ENCODE measurements at regions not wholly inside any gene's neighbourhood (a gene's known extent, or its start where the extent isn't known, plus 50 kb on each side); places are given as distances from the start of the nearest gene placed in this dataset.

DNA sequence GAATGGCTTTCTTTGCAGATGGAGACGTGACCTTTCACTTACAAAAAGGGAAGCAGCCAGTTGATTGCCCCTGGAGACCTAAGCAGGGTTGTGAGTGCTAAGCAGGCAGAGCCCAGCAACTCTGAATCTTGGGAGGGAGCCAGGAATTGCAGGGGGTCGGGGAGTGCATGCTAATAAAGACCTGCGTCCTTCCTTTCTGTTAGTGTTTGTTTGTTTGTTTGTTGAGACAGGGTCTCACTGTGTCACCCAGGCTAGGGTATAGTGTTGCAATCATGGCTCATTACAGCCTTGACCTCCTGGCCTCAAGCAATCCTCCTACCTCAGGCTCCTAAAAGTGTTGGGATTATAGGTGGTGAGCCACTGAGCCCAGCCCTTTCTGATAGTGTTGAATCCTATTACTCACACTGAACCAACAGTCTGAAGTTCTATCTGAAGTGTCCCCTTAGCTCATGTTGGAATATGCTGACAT is 137.4 kb downstream of the CEP135 start:
- Histone ChIP-seq H3K18ac (ENCODE audit: insufficient read length, low read depth, low read length) (no peak overlapping the region), H4K91ac (ENCODE audit: insufficient read length, low read depth, low read length) (no peak overlapping the region), H4K5ac (ENCODE audit: insufficient read length, low read depth, low read length) (no peak overlapping the region), H3K23ac (ENCODE audit: insufficient read length, low read depth, low read length) (no peak overlapping the region), H3K9me3 (ENCODE audit: control insufficient read depth, low read depth, low read length) (no peaks in the 10 kb centered on the region), H2AFZ (ENCODE audit: low read length) (no peak overlapping the region), H3K79me2 (ENCODE audit: insufficient read depth, low read length) (no peaks in the 10 kb centered on the region), H2BK5ac (ENCODE audit: insufficient read length, low read length) (no peak overlapping the region), H3T11ph (ENCODE audit: low read length) (no peak overlapping the region), H2BK120ac (ENCODE audit: low read depth, low read length, poor library complexity, severe bottlenecking) (no peak overlapping the region), H3K4me1 (ENCODE audit: insufficient read depth, low read length) (peaks cover 7% of the 10 kb centered on the region), H2BK15ac (ENCODE audit: low read depth, low read length) (no peak overlapping the region), H4K20me1 (ENCODE audit: control insufficient read depth, insufficient read depth, insufficient read length) (no peaks in the 10 kb centered on the region), H2BK12ac (ENCODE audit: insufficient read length, low read depth, low read length) (no peak overlapping the region), H2AK5ac (ENCODE audit: insufficient read length, low read length) (no peak overlapping the region), H3K79me1 (ENCODE audit: insufficient read depth, low read depth, low read length, poor library complexity, severe bottlenecking) (no peaks in the 10 kb centered on the region), H3K14ac (ENCODE audit: insufficient read depth, low read length) (no peak overlapping the region), H3K27me3 (ENCODE audit: insufficient read depth, low read length) (no peaks in the 10 kb centered on the region), H3K23me2 (ENCODE audit: insufficient read length, low read depth, low read length, poor library complexity, severe bottlenecking) (no peaks in the 10 kb centered on the region), H3K27ac (ENCODE audit: insufficient read length, low read depth, low read length) (no peak overlapping the region), H3K9ac (ENCODE audit: extremely low read depth, insufficient read length, low read length) (no peak overlapping the region), H2BK20ac (ENCODE audit: low read depth, low read length, poor library complexity, severe bottlenecking) (no peak overlapping the region), H3K56ac (ENCODE audit: insufficient read length, low read depth, low read length) (no peak overlapping the region), H3K4me2 (ENCODE audit: insufficient read depth, insufficient read length, low read length) (no peak overlapping the region), H3K4ac (ENCODE audit: low read depth, low read length) (no peak overlapping the region), H4K8ac (replicated peaks; ENCODE audit: insufficient read length, low read depth, low read length) (no peak overlapping the region)
- H3K27ac Mint-ChIP-seq: no peak overlapping the region; a peak in 1 of 7 replicates
- peaks cover 3 to 4% of the 10 kb centered on the region in 2 experiments for H3K4me1 Mint-ChIP-seq
- DNase-seq: peak; percentile 42
- WGBS (ENCODE audit: extremely low coverage, insufficient read length, low lambda C conversion rate): no CpG with 5 or more reads among the region's 3 CpGs
- H3K27me3 Mint-ChIP-seq (ENCODE audit: low read depth): no peaks in the 10 kb centered on the region
- no peaks in the 10 kb centered on the region for H3K9me3 Mint-ChIP-seq
- TF ChIP-seq, protein P1, sequence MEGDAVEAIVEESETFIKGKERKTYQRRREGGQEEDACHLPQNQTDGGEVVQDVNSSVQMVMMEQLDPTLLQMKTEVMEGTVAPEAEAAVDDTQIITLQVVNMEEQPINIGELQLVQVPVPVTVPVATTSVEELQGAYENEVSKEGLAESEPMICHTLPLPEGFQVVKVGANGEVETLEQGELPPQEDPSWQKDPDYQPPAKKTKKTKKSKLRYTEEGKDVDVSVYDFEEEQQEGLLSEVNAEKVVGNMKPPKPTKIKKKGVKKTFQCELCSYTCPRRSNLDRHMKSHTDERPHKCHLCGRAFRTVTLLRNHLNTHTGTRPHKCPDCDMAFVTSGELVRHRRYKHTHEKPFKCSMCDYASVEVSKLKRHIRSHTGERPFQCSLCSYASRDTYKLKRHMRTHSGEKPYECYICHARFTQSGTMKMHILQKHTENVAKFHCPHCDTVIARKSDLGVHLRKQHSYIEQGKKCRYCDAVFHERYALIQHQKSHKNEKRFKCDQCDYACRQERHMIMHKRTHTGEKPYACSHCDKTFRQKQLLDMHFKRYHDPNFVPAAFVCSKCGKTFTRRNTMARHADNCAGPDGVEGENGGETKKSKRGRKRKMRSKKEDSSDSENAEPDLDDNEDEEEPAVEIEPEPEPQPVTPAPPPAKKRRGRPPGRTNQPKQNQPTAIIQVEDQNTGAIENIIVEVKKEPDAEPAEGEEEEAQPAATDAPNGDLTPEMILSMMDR (conservative IDR thresholded peaks at IDR 0.05): no peak
- H3K4me3 Mint-ChIP-seq: no peak overlapping the region
- H3K36me3 Mint-ChIP-seq (ENCODE audit: insufficient read depth in 1 of 3, low read depth in 3 of 3): no peaks in the 10 kb centered on the region

Measured in H9 (cell line).